ENCODE measurements at regions not wholly inside any gene's neighbourhood (a gene's known extent, or its start where the extent isn't known, plus 50 kb on each side); places are given as distances from the start of the nearest gene placed in this dataset.

- TF ChIP-seq FOXP2 (optimal IDR thresholded peaks at IDR 0.05; ENCODE audit: borderline replicate concordance, extremely low read depth, extremely low read length, insufficient read depth) (no peak), TAF1 (IDR thresholded peaks at IDR 0.05; ENCODE audit: borderline replicate concordance, insufficient read depth, low read length) (no peak), REST (IDR thresholded peaks at IDR 0.05; ENCODE audit: insufficient read depth in 1 of 2, low read depth in 2 of 2, low read length in 2 of 2) (no peak), POLR2AphosphoS5 (IDR thresholded peaks at IDR 0.05; ENCODE audit: low read depth, low read length) (no peak), SIN3A (IDR thresholded peaks at IDR 0.05; ENCODE audit: borderline replicate concordance, insufficient read depth, low read length) (no peak)
Measured at GRCh38 chr2:111695441-111696007, 188.5 kb downstream of the ANAPC1 start.

GRCh38 chr2:111696226-111696625, 187.8 kb downstream of the ANAPC1 start:
- no peak for TF ChIP-seq SIN3A (IDR thresholded peaks at IDR 0.05; ENCODE audit: borderline replicate concordance, insufficient read depth, low read length)

GRCh38 chr2:111697560-111697959, 186.4 kb downstream of the ANAPC1 start:
- TF ChIP-seq SIN3A (IDR thresholded peaks at IDR 0.05; ENCODE audit: borderline replicate concordance, insufficient read depth, low read length) (no peak), REST (IDR thresholded peaks at IDR 0.05; ENCODE audit: insufficient read depth in 1 of 2, low read depth in 2 of 2, low read length in 2 of 2) (no peak), POLR2AphosphoS5 (IDR thresholded peaks at IDR 0.05; ENCODE audit: low read depth, low read length) (no peak), FOXP2 (optimal IDR thresholded peaks at IDR 0.05; ENCODE audit: borderline replicate concordance, extremely low read depth, extremely low read length, insufficient read depth) (no peak), TAF1 (IDR thresholded peaks at IDR 0.05; ENCODE audit: borderline replicate concordance, insufficient read depth, low read length) (no peak)

- no peak for TF ChIP-seq REST (IDR thresholded peaks at IDR 0.05; ENCODE audit: insufficient read depth in 1 of 2, low read depth in 2 of 2, low read length in 2 of 2)
- TF ChIP-seq TAF1 (IDR thresholded peaks at IDR 0.05; ENCODE audit: borderline replicate concordance, insufficient read depth, low read length): no peak
- TF ChIP-seq FOXP2 (optimal IDR thresholded peaks at IDR 0.05; ENCODE audit: borderline replicate concordance, extremely low read depth, extremely low read length, insufficient read depth): no peak
- TF ChIP-seq POLR2AphosphoS5 (IDR thresholded peaks at IDR 0.05; ENCODE audit: low read depth, low read length): no peak
- no peak for TF ChIP-seq SIN3A (IDR thresholded peaks at IDR 0.05; ENCODE audit: borderline replicate concordance, insufficient read depth, low read length)
Measured at GRCh38 chr2:111698089-111698488, 185.9 kb downstream of the ANAPC1 start.

- TF ChIP-seq TAF1 (IDR thresholded peaks at IDR 0.05; ENCODE audit: borderline replicate concordance, insufficient read depth, low read length) (no peak), FOXP2 (optimal IDR thresholded peaks at IDR 0.05; ENCODE audit: borderline replicate concordance, extremely low read depth, extremely low read length, insufficient read depth) (no peak), REST (IDR thresholded peaks at IDR 0.05; ENCODE audit: insufficient read depth in 1 of 2, low read depth in 2 of 2, low read length in 2 of 2) (no peak), POLR2AphosphoS5 (IDR thresholded peaks at IDR 0.05; ENCODE audit: low read depth, low read length) (no peak), SIN3A (IDR thresholded peaks at IDR 0.05; ENCODE audit: borderline replicate concordance, insufficient read depth, low read length) (no peak)
Measured at GRCh38 chr2:111698743-111699554, 185.0 kb downstream of the ANAPC1 start.

All from PFSK-1 (cell line).